ENCODE measurements at regions not wholly inside any gene's neighbourhood (a gene's known extent, or its start where the extent isn't known, plus 50 kb on each side); places are given as distances from the start of the nearest gene placed in this dataset.

DNA sequence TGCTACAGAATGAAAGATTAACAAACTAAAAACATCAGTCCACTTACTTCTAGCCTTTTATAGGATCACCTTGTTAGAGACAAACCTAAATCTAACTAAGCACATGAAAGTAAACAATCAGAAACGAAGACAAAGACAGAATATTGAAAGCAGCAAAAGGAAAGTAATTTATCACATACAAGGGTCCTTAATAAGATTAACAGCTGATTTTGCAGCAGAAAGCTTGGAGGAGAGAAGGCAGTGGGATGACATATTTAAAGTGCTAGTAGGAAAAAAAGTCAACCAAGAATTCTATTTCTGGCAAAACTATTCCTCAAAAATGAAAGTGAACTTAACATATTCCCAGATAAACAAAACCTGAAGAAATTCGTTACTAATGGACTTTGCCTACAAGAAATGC is 286.4 kb downstream of the RWDD3 start:
- Histone ChIP-seq H3K79me2 (ENCODE audit: control insufficient read depth, insufficient read depth, low read length) (no peaks in the 10 kb centered on the region), H3K4me3 (no peak overlapping the region), H3K36me3 (ENCODE audit: control insufficient read depth, insufficient read depth, low read length) (no peaks in the 10 kb centered on the region), H3K4me2 (ENCODE audit: insufficient read depth, low read length) (no peak overlapping the region), H3K27me3 (ENCODE audit: control insufficient read depth in 2 of 2, insufficient read depth in 2 of 2, low read length in 2 of 2) (no peaks in the 10 kb centered on the region), H2AFZ (ENCODE audit: low read depth, low read length) (no peak overlapping the region), H3K9me1 (ENCODE audit: control insufficient read depth, insufficient read depth, low read length) (no peaks in the 10 kb centered on the region), H3K9ac (ENCODE audit: insufficient read depth in 1 of 2, low read depth in 2 of 2, low read length in 2 of 2) (no peak overlapping the region), H3K27ac (ENCODE audit: extremely low read depth, low read depth, low read length) (no peak overlapping the region), H3K9me3 (replicated peaks; ENCODE audit: control insufficient read depth, insufficient read depth, low read depth, low read length) (no peaks in the 10 kb centered on the region), H3K4me1 (replicated peaks in 1 of 2; ENCODE audit: control insufficient read depth in 2 of 2, insufficient read depth in 2 of 2, low read length in 2 of 2) (no peaks in the 10 kb centered on the region), H4K20me1 (replicated peaks; ENCODE audit: control insufficient read depth, insufficient read depth, low read length) (no peaks in the 10 kb centered on the region)
- no peak for TF ChIP-seq RBM25 (IDR thresholded peaks at IDR 0.05; ENCODE audit: low read depth, low read length, severe bottlenecking)
- TF ChIP-seq ZNF174 (CRISPR knock-in tag; IDR thresholded peaks at IDR 0.05) = no peak
- no peak for TF ChIP-seq JUND (IDR thresholded peaks at IDR 0.05; ENCODE audit: borderline replicate concordance, low read depth, low read length)
- no peak for TF ChIP-seq JUND (tag; IDR thresholded peaks at IDR 0.05; ENCODE audit: borderline replicate concordance, low read depth, low read length)
- TF ChIP-seq CCNT2 (IDR thresholded peaks at IDR 0.05; ENCODE audit: borderline replicate concordance, extremely low read depth, insufficient read length, low read depth, low read length) = no peak
- TF ChIP-seq HMG20A (CRISPR knock-in tag; conservative IDR thresholded peaks at IDR 0.05) = no peak
- in situ Hi-C loops (cut with MboI) (no loop called here), intact Hi-C loops (cut with micrococcal nuclease) (no loop called here)
- 0% methylated on average over 2 of the region's 2 CpGs for WGBS (ENCODE audit: insufficient coverage, low coverage, missing lambda C conversion rate)
- CTCF ChIA-PET (ENCODE audit: low intra/inter-chr PET ratio) = no interaction called here
- BruUV-seq (replicated peaks) = no TSS peak
- ATAC-seq = no peak
- DNase-seq (ENCODE audit: extremely low read depth in 1 of 4, low spot score in 3 of 4) = no peak
- FAIRE-seq = no peak
- POLR2A ChIA-PET = no interaction called here

DNA sequence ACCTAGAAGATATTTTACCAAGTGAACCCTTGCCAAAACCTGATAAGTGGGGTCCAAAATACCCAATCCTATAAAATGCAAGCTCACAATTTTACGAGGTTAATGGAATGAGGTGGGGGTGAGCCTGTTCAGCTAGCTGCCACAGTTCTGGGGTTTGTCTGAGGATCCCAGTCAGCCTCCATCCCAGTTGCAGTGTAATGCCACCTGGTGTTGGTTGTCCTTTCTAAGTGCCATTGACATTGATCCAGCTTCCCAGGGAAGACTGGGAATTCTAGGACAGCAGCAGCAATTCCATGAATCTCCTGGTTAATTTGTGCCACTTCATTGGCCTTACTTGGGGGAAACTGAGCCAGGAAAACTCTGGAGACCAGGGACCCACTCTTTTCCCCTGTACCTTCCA is 298.3 kb downstream of the RWDD3 start:
- in situ Hi-C loops (cut with MboI) = no loop called here
- FAIRE-seq = no peak
- TF ChIP-seq HEY1 (CRISPR knock-in tag; IDR thresholded peaks at IDR 0.05; ENCODE audit: borderline replicate concordance) = no peak
- no peak for TF ChIP-seq SIRT6 (IDR thresholded peaks at IDR 0.05; ENCODE audit: low read depth, low read length)
- no peak for TF ChIP-seq SP2 (IDR thresholded peaks at IDR 0.05; ENCODE audit: extremely low read depth, low read depth, low read length, poor library complexity, severe bottlenecking)
- no peak for TF ChIP-seq JUND (IDR thresholded peaks at IDR 0.05; ENCODE audit: borderline replicate concordance, low read depth, low read length)
- TF ChIP-seq JUND (tag; IDR thresholded peaks at IDR 0.05; ENCODE audit: borderline replicate concordance, low read depth, low read length) = no peak
- TF ChIP-seq, protein P1, sequence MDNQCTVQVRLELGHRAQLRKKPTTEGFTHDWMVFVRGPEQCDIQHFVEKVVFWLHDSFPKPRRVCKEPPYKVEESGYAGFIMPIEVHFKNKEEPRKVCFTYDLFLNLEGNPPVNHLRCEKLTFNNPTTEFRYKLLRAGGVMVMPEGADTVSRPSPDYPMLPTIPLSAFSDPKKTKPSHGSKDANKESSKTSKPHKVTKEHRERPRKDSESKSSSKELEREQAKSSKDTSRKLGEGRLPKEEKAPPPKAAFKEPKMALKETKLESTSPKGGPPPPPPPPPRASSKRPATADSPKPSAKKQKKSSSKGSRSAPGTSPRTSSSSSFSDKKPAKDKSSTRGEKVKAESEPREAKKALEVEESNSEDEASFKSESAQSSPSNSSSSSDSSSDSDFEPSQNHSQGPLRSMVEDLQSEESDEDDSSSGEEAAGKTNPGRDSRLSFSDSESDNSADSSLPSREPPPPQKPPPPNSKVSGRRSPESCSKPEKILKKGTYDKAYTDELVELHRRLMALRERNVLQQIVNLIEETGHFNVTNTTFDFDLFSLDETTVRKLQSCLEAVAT (IDR thresholded peaks at IDR 0.05) = no peak
- no peak for TF ChIP-seq SMAD2 (IDR thresholded peaks at IDR 0.05; ENCODE audit: low read depth, low read length)
- TF ChIP-seq DPF2 (IDR thresholded peaks at IDR 0.05) = no peak
- TF ChIP-seq, protein P2, sequence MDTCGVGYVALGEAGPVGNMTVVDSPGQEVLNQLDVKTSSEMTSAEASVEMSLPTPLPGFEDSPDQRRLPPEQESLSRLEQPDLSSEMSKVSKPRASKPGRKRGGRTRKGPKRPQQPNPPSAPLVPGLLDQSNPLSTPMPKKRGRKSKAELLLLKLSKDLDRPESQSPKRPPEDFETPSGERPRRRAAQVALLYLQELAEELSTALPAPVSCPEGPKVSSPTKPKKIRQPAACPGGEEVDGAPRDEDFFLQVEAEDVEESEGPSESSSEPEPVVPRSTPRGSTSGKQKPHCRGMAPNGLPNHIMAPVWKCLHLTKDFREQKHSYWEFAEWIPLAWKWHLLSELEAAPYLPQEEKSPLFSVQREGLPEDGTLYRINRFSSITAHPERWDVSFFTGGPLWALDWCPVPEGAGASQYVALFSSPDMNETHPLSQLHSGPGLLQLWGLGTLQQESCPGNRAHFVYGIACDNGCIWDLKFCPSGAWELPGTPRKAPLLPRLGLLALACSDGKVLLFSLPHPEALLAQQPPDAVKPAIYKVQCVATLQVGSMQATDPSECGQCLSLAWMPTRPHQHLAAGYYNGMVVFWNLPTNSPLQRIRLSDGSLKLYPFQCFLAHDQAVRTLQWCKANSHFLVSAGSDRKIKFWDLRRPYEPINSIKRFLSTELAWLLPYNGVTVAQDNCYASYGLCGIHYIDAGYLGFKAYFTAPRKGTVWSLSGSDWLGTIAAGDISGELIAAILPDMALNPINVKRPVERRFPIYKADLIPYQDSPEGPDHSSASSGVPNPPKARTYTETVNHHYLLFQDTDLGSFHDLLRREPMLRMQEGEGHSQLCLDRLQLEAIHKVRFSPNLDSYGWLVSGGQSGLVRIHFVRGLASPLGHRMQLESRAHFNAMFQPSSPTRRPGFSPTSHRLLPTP (IDR thresholded peaks at IDR 0.05; ENCODE audit: borderline replicate concordance, extremely low read depth, insufficient read length) = no peak

More for the DNA sequence above, 298.3 kb downstream of the RWDD3 start:
- H3K4me1 ChIP-seq (replicated peaks in 1 of 2; ENCODE audit: control insufficient read depth in 2 of 2, insufficient read depth in 2 of 2, low read length in 2 of 2) = no peaks in the 10 kb centered on the region
- H2AFZ ChIP-seq (ENCODE audit: low read depth, low read length) = no peak overlapping the region
- DNase-seq (ENCODE audit: extremely low read depth in 1 of 4, low spot score in 3 of 4) (no peak), ATAC-seq (no peak)
- no peak overlapping the region for H3K9ac ChIP-seq (ENCODE audit: insufficient read depth in 1 of 2, low read depth in 2 of 2, low read length in 2 of 2)
- no peaks in the 10 kb centered on the region for H3K36me3 ChIP-seq (ENCODE audit: control insufficient read depth, insufficient read depth, low read length)
- no peaks in the 10 kb centered on the region for H3K27me3 ChIP-seq (ENCODE audit: control insufficient read depth in 2 of 2, insufficient read depth in 2 of 2, low read length in 2 of 2)
- WGBS (ENCODE audit: insufficient coverage, low coverage, missing lambda C conversion rate) = 0% methylated on average over 1 of the region's 1 CpG
- no peak overlapping the region for H3K4me3 ChIP-seq
- BruUV-seq (replicated peaks) = no TSS peak
- ChIA-PET POLR2A (no interaction called here), CTCF (ENCODE audit: low intra/inter-chr PET ratio) (interaction anchor here (0.7 kb wide), 1 partner anchor 205 kb away, joined by 3 read pairs; no protein-coding TSS in a partner anchor)
- no peaks in the 10 kb centered on the region for H3K9me1 ChIP-seq (ENCODE audit: control insufficient read depth, insufficient read depth, low read length)
- no peak overlapping the region for H3K4me2 ChIP-seq (ENCODE audit: insufficient read depth, low read length)
- no peaks in the 10 kb centered on the region for H3K79me2 ChIP-seq (ENCODE audit: control insufficient read depth, insufficient read depth, low read length)
- no peaks in the 10 kb centered on the region for H3K9me3 ChIP-seq (replicated peaks; ENCODE audit: control insufficient read depth, insufficient read depth, low read depth, low read length)
- no peaks in the 10 kb centered on the region for H4K20me1 ChIP-seq (replicated peaks; ENCODE audit: control insufficient read depth, insufficient read depth, low read length)
- H3K27ac ChIP-seq (ENCODE audit: extremely low read depth, low read depth, low read length) = no peak overlapping the region
- intact Hi-C loops (cut with micrococcal nuclease) = no loop called here
